Vagina (tissue), 2 donors: ENCODE measurements at regions not wholly inside any gene's neighbourhood (a gene's known extent, or its start where the extent isn't known, plus 50 kb on each side); places are given as distances from the start of the nearest gene placed in this dataset.
"Not testable (repeated sequence)": the region's sequence is repeated elsewhere in the genome, so short reads cannot be mapped to it uniquely, and the experiment has no call there.

Experiments used
- DNase-seq, 2 donors: peaks; one replicate each; pipeline ENCODE4 v3.0.0-alpha.2; 2017; ENCODE audit errors: extremely low spot score in 2 of 2
- H3K27ac ChIP-seq: fragments of 200-600 bp; sonication (generic); one replicate; pipeline ENCODE4 v1.5.1; 2019
- H3K27me3 ChIP-seq: fragments of 200-600 bp; sonication (generic); one replicate; pipeline ENCODE4 v1.5.1; 2019
- H3K36me3 ChIP-seq, 2 donors: fragments of 200-600 bp; sonication (generic); one replicate each; pipeline ENCODE4 v1.5.1; 2017 to 2019
- H3K4me1 ChIP-seq: fragments of 200-600 bp; sonication (generic); one replicate; pipeline ENCODE4 v1.5.1; 2019
- H3K4me3 ChIP-seq, 2 donors: fragments of 200-600 bp; sonication (generic); 1 replicate in 1 of 2; 2 replicates in 1 of 2; pipeline ENCODE4 v1.5.1; 2016 to 2019
- H3K9me3 ChIP-seq: fragments of 200-600 bp; sonication (generic); one replicate; pipeline ENCODE4 v1.5.1; 2019
- POLR2A ChIP-seq, 2 donors: fragments of 450-650 bp; IDR thresholded peaks; one replicate each; pipeline ENCODE4 v1.6.1; 2017; ENCODE audit warnings: antibody characterized with exemption in 2 of 2, mild to moderate bottlenecking in 2 of 2, moderate library complexity in 2 of 2
- POLR2AphosphoS5 ChIP-seq, 2 donors: sonication (generic); formaldehyde crosslinking; IDR thresholded peaks; one replicate each; pipeline ENCODE4 v1.9.0; 2017; ENCODE audit warnings: antibody characterized with exemption in 2 of 2, mild to moderate bottlenecking in 2 of 2, low read depth in 1 of 2; ENCODE audit not compliant: insufficient read depth in 1 of 2
- intact Hi-C: fragments of 100-400 bp; cut with DNase I; formaldehyde crosslinking; loops from one replicate; pipeline ENCODE4 v1.15.1; 2023
- TF ChIP-seq, protein P1 (sequence below), 3 experiments: fragments of 450-650 bp in 2 of 3; fragments of 200-600 bp in 1 of 3; sonication (generic) in 1 of 3; IDR thresholded peaks; one replicate each; pipeline ENCODE4 v1.5.1; 2017 to 2019; ENCODE audit warnings: antibody characterized with exemption in 3 of 3, mild to moderate bottlenecking in 2 of 3, moderate library complexity in 2 of 3

DNA sequence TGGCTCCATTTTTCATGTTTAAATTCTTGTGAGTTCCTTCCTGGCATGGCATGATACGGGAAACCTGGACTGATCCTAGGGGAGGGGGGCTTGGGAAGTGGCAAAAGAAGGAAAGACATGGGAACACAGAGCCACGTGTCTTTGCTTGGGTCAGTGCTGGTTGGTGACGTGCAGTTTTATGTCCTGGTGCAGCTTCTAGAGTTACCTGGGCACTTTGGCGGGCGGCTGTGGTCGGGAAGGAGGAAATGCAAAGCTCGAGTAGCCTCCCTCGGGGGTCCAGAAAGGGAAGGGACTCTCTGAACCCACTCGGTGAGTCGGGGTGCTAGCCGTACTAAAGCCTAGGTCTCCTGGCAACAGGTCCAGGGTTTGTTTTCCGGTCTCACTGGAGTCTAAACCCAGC lies 94.6 kb downstream of the APOB start:
- no peak for DNase-seq
- intact Hi-C loops = no loop called here
- H3K4me1 ChIP-seq = no peaks in the 10 kb centered on the region
- H3K27ac ChIP-seq = no peak overlapping the region
- H3K4me3 ChIP-seq = no peak overlapping the region
- no peaks in the 10 kb centered on the region for H3K27me3 ChIP-seq
- H3K9me3 ChIP-seq = no peaks in the 10 kb centered on the region
- no peaks in the 10 kb centered on the region for H3K36me3 ChIP-seq
- TF ChIP-seq POLR2A (IDR thresholded peaks at IDR 0.05) (no peak), POLR2AphosphoS5 (IDR thresholded peaks at IDR 0.05; ENCODE audit: insufficient read depth in 1 of 2, low read depth in 1 of 2) (no peak)
- TF ChIP-seq, protein P1, sequence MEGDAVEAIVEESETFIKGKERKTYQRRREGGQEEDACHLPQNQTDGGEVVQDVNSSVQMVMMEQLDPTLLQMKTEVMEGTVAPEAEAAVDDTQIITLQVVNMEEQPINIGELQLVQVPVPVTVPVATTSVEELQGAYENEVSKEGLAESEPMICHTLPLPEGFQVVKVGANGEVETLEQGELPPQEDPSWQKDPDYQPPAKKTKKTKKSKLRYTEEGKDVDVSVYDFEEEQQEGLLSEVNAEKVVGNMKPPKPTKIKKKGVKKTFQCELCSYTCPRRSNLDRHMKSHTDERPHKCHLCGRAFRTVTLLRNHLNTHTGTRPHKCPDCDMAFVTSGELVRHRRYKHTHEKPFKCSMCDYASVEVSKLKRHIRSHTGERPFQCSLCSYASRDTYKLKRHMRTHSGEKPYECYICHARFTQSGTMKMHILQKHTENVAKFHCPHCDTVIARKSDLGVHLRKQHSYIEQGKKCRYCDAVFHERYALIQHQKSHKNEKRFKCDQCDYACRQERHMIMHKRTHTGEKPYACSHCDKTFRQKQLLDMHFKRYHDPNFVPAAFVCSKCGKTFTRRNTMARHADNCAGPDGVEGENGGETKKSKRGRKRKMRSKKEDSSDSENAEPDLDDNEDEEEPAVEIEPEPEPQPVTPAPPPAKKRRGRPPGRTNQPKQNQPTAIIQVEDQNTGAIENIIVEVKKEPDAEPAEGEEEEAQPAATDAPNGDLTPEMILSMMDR (IDR thresholded peaks at IDR 0.05) = no peak

DNA sequence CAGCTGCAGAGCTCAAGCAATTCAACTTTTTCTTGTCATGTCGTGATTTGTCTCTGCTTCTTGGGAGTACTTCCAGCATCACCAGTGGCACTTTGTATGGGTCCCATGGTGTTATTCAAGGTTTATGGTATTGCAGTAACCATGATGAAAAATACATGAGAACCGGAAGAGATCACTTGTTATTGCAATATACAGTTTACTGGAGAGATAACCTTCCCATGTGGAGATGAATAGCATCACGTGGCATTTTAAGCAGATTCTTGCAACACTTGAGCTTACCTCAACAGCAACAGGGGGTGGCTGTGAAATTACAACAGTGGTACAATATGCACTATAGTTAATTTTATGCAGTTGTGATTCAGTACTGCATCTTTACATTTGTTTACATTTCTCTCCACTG lies 97.4 kb downstream of the APOB start:
- intact Hi-C loops = no loop called here
- H3K27ac ChIP-seq = no peak overlapping the region
- H3K4me1 ChIP-seq = peaks cover under 1% of the 10 kb centered on the region
- no peak for TF ChIP-seq POLR2A (IDR thresholded peaks at IDR 0.05)
- no peak for TF ChIP-seq POLR2AphosphoS5 (IDR thresholded peaks at IDR 0.05; ENCODE audit: insufficient read depth in 1 of 2, low read depth in 1 of 2)
- H3K4me3 ChIP-seq = no peak overlapping the region
- H3K36me3 ChIP-seq = no peaks in the 10 kb centered on the region
- no peaks in the 10 kb centered on the region for H3K27me3 ChIP-seq
- no peak for DNase-seq
- H3K9me3 ChIP-seq = no peaks in the 10 kb centered on the region

DNA sequence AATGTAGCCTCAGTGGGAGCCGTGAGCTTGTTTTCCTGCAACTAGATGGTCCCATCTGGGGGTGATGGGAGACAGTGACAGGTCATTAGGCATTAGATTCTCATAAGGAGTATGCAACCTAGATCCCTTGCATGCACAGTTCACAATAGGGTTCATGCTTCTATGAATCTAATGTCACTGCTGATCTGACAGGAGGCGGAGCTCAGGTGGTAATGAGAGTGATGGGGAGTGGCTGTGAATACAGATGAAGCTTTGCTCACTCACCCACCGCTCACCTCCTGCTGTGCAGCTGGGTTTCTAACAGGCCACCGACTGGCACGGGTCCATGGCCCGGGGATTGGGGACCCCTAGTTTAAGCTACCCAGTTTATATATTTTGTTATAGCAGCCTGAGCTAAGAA lies 100.2 kb downstream of the APOB start:
- H3K9me3 ChIP-seq, H3K4me3 ChIP-seq, H3K36me3 ChIP-seq, H3K27ac ChIP-seq, intact Hi-C loops, H3K27me3 ChIP-seq, DNase-seq: not testable (repeated sequence)
- peaks cover 17% of the 10 kb centered on the region for H3K4me1 ChIP-seq

DNA sequence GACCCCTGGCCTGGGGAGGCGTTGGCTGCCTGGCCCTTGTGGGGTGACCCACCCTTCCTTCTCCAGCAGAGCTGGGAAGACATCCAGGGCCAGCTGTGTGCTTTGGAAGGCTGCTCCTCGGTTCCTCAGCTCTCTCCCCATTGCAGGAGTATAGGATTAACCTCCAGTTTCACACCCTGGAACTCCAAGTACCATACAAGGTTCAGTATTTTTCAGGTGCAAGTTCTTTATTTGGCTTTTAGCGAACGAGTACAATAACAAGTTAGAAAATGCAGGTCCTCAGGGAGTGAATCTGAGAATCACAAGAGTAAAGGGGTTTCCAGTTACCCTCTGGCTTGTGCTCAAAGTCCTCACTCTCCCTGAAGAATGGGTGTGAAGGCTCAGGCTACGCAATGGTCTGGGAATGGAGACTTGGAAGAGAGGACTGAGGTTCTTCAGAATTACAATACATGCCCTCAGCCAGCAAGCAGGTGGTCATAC lies 101.2 kb downstream of the APOB start:
- DNase-seq = no peak
- intact Hi-C loops = no loop called here
- no peak for TF ChIP-seq POLR2AphosphoS5 (IDR thresholded peaks at IDR 0.05; ENCODE audit: insufficient read depth in 1 of 2, low read depth in 1 of 2)
- no peak for TF ChIP-seq POLR2A (IDR thresholded peaks at IDR 0.05)
- TF ChIP-seq, protein P1 (IDR thresholded peaks at IDR 0.05) = no peak

DNA sequence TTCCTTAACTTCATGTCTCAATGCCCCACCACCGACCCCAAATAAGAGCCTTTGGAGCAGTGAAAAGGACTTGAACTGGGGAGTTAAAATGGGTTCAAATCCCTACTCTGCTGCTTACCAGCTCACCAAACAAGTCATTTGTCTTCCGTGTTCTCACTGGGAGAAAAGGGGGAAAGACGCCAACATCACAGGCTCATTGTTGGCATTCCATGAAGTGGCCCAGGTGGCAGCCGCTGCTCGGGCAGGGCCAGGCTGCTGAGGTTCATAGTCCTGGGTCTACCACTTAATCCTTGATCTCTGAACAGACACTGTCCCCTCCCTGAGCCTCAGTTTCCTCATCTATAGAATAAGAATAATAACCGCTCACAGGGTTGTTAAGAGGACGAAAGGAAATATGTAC lies 103.0 kb downstream of the APOB start:
- Histone ChIP-seq H3K4me1 (peaks cover 17% of the 10 kb centered on the region), H3K9me3 (no peaks in the 10 kb centered on the region), H3K36me3 (no peaks in the 10 kb centered on the region), H3K27me3 (no peaks in the 10 kb centered on the region), H3K27ac (peak overlapping the region; percentile 2), H3K4me3 (no peak overlapping the region)
- intact Hi-C loops = no loop called here
- no peak for DNase-seq
- TF ChIP-seq POLR2A (IDR thresholded peaks at IDR 0.05) (no peak), POLR2AphosphoS5 (IDR thresholded peaks at IDR 0.05; ENCODE audit: insufficient read depth in 1 of 2, low read depth in 1 of 2) (no peak)
- TF ChIP-seq, protein P1 (IDR thresholded peaks at IDR 0.05) = no peak

More for the DNA sequence above, 101.2 kb downstream of the APOB start:
- Histone ChIP-seq H3K9me3 (no peaks in the 10 kb centered on the region), H3K27ac (no peak overlapping the region), H3K36me3 (no peaks in the 10 kb centered on the region), H3K4me1 (peaks cover 17% of the 10 kb centered on the region), H3K27me3 (no peaks in the 10 kb centered on the region), H3K4me3 (no peak overlapping the region)

DNA sequence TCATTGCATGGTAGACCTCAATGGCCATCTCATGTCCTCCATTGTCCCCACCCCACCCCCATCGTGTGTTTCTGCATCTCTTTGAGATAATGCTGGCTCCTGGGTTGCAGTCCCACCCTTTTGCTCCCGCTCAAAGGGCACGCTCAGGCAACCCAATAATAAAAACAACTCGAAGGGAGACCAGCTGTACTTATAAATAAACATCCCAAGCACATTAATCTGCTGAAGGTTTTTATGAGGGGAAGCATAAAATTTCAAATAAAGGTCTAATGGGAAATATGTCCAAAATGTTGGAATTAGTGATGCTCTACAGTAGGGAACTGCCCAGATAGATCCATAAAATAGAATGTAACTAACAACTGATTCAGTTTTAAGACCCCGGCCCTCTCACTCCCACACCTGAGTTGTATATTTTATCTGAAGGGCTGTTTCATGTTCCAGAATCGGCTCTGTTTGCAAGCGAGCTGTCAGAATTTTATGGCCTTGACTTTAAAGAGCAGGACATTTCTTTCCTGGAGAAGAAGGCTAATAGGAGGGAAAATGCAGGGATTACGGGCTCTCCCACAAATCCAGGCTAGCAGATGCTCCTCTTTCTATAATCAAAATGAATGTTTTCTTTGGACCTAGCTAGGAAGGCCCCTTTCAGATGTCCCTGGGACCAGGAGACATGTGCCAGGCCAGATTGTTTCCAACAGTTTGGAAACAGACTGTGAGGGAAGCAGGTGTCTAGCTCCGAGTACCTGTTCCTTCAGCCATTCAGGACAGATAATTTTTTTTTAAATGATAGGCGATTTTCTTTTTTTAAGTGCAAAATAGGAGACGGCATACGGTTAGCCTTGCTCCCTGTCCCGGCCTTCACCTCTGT lies 103.7 kb downstream of the APOB start:
- H3K27me3 ChIP-seq = no peaks in the 10 kb centered on the region
- no peak for DNase-seq

More for the DNA sequence above, 103.7 kb downstream of the APOB start:
- H3K4me1 ChIP-seq = peaks cover 17% of the 10 kb centered on the region
- no peaks in the 10 kb centered on the region for H3K36me3 ChIP-seq
- peak; percentile 22 to 53 for TF ChIP-seq POLR2AphosphoS5 (IDR thresholded peaks at IDR 0.05; ENCODE audit: insufficient read depth in 1 of 2, low read depth in 1 of 2)
- TF ChIP-seq, protein P1 (IDR thresholded peaks at IDR 0.05) = no peak
- H3K27ac ChIP-seq = peak overlapping the region; percentile 2
- intact Hi-C loops = no loop called here
- H3K4me3 ChIP-seq = no peak overlapping the region
- no peaks in the 10 kb centered on the region for H3K9me3 ChIP-seq
